ENCODE measurements at regions not wholly inside any gene's neighbourhood (a gene's known extent, or its start where the extent isn't known, plus 50 kb on each side); places are given as distances from the start of the nearest gene placed in this dataset.

GRCh38 chr3:44109771-44110361 lies 131.8 kb upstream of the TOPAZ1 start:
- TF ChIP-seq GATA1 (IDR thresholded peaks at IDR 0.05; ENCODE audit: low read depth, low read length) (no peak), POLR2A (IDR thresholded peaks at IDR 0.05; ENCODE audit: low read length) (no peak)
- DNase-seq: no peak

- DNase-seq: no peak
- TF ChIP-seq POLR2A (IDR thresholded peaks at IDR 0.05; ENCODE audit: low read length) (no peak), GATA1 (IDR thresholded peaks at IDR 0.05; ENCODE audit: low read depth, low read length) (no peak)
These were observed 131.0 kb upstream of the TOPAZ1 start for GRCh38 chr3:44110648-44111047.

GRCh38 chr3:44111482-44111881 lies 130.2 kb upstream of the TOPAZ1 start:
- DNase-seq: no peak
- TF ChIP-seq GATA1 (IDR thresholded peaks at IDR 0.05; ENCODE audit: low read depth, low read length): no peak
- TF ChIP-seq POLR2A (IDR thresholded peaks at IDR 0.05; ENCODE audit: low read length): no peak

GRCh38 chr3:44114142-44114541 lies 127.5 kb upstream of the TOPAZ1 start:
- DNase-seq: peak; percentile 32 to 61
- no peak for TF ChIP-seq POLR2A (IDR thresholded peaks at IDR 0.05; ENCODE audit: low read length)
- no peak for TF ChIP-seq GATA1 (IDR thresholded peaks at IDR 0.05; ENCODE audit: low read depth, low read length)

- DNase-seq: no peak
- TF ChIP-seq GATA1 (IDR thresholded peaks at IDR 0.05; ENCODE audit: low read depth, low read length): no peak
- no peak for TF ChIP-seq POLR2A (IDR thresholded peaks at IDR 0.05; ENCODE audit: low read length)
These were observed 124.4 kb upstream of the TOPAZ1 start for GRCh38 chr3:44117239-44117638.

- DNase-seq: no peak
- TF ChIP-seq GATA1 (IDR thresholded peaks at IDR 0.05; ENCODE audit: low read depth, low read length) (no peak), POLR2A (IDR thresholded peaks at IDR 0.05; ENCODE audit: low read length) (no peak)
These were observed 124.0 kb upstream of the TOPAZ1 start for GRCh38 chr3:44117736-44118135.

- DNase-seq: no peak
- TF ChIP-seq POLR2A (IDR thresholded peaks at IDR 0.05; ENCODE audit: low read length) (no peak), GATA1 (IDR thresholded peaks at IDR 0.05; ENCODE audit: low read depth, low read length) (no peak)
These were observed 120.7 kb upstream of the TOPAZ1 start for GRCh38 chr3:44120721-44121582.

GRCh38 chr3:44125246-44125645 lies 116.4 kb upstream of the TOPAZ1 start:
- no peak for DNase-seq

GRCh38 chr3:44125882-44126281 lies 115.8 kb upstream of the TOPAZ1 start:
- no peak for DNase-seq
- TF ChIP-seq GATA1 (IDR thresholded peaks at IDR 0.05; ENCODE audit: low read depth, low read length) (no peak), POLR2A (IDR thresholded peaks at IDR 0.05; ENCODE audit: low read length) (no peak)

More at GRCh38 chr3:44125246-44125645, 116.4 kb upstream of the TOPAZ1 start:
- TF ChIP-seq GATA1 (IDR thresholded peaks at IDR 0.05; ENCODE audit: low read depth, low read length): no peak
- no peak for TF ChIP-seq POLR2A (IDR thresholded peaks at IDR 0.05; ENCODE audit: low read length)

- no peak for DNase-seq
- TF ChIP-seq POLR2A (IDR thresholded peaks at IDR 0.05; ENCODE audit: low read length) (no peak), GATA1 (IDR thresholded peaks at IDR 0.05; ENCODE audit: low read depth, low read length) (no peak)
These were observed 113.5 kb upstream of the TOPAZ1 start for GRCh38 chr3:44128057-44128775.

- DNase-seq: no peak
- no peak for TF ChIP-seq GATA1 (IDR thresholded peaks at IDR 0.05; ENCODE audit: low read depth, low read length)
- TF ChIP-seq POLR2A (IDR thresholded peaks at IDR 0.05; ENCODE audit: low read length): no peak
These were observed 111.4 kb upstream of the TOPAZ1 start for GRCh38 chr3:44130249-44130648.

- DNase-seq: no peak
- TF ChIP-seq GATA1 (IDR thresholded peaks at IDR 0.05; ENCODE audit: low read depth, low read length) (no peak), POLR2A (IDR thresholded peaks at IDR 0.05; ENCODE audit: low read length) (no peak)
These were observed 109.6 kb upstream of the TOPAZ1 start for GRCh38 chr3:44132061-44132460.

- TF ChIP-seq GATA1 (IDR thresholded peaks at IDR 0.05; ENCODE audit: low read depth, low read length) (no peak), POLR2A (IDR thresholded peaks at IDR 0.05; ENCODE audit: low read length) (no peak)
- no peak for DNase-seq
These were observed 109.1 kb upstream of the TOPAZ1 start for GRCh38 chr3:44132593-44132992.

GRCh38 chr3:44136421-44136820 lies 105.3 kb upstream of the TOPAZ1 start:
- TF ChIP-seq GATA1 (IDR thresholded peaks at IDR 0.05; ENCODE audit: low read depth, low read length): no peak
- no peak for TF ChIP-seq POLR2A (IDR thresholded peaks at IDR 0.05; ENCODE audit: low read length)
- no peak for DNase-seq
